Activated T-helper 1 cell treated with anti-CD3 and anti-CD28 coated beads, Interleukin-2, amount 50 U/mL, for 16 hours (primary cell): ENCODE measurements at regions not wholly inside any gene's neighbourhood (a gene's known extent, or its start where the extent isn't known, plus 50 kb on each side); places are given as distances from the start of the nearest gene placed in this dataset.
"Not testable (repeated sequence)": the region's sequence is repeated elsewhere in the genome, so short reads cannot be mapped to it uniquely, and the experiment has no call there.

Source experiments
- DNase-seq, 2 donors: peaks; one replicate each; pipeline ENCODE4 v3.0.0-alpha.2; 2020; ENCODE audit warnings: low read depth in 1 of 2, low spot score in 1 of 2

DNA sequence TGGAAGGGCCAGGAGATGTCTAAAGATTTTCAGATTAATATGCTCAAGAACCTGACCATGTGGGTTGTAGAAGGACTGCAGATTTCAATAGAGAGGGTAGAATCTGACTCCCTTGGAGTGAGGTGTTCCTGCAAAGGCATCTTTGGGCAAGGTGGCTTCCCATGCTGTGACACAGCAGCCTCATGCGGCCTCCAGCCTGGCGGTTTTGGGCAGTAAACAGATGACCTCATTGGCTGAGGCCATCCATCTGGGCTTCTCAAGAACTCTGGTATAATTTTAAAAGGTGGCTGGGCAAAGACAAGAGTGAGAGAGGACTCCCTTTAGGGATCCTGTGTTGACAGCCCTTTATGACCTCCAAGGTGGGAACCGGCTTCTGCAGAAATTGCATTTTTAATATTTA is 90.3 kb upstream of the ERCC6L2 start:
- no peak for DNase-seq

DNA sequence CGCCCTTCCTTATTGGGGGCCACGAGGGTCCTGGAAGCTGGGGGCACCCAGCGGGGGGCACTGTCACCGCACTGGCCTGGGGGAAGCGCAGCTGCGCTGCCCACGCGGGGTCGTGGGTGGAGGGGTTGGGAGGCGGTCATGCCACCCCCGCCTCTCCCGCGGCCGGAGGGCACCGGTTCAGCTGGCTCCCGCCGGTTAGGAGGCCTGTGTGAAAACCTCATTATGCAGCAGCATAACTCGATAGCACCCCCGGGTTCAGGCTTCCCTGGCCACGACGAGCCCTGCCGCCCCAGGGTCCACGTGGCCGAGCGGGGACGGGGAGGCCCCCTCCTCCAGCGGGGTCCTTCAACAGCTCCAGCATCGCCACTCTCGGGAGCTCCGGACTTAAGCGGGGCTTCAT is 91.2 kb upstream of the ERCC6L2 start:
- DNase-seq, result no peak

DNA sequence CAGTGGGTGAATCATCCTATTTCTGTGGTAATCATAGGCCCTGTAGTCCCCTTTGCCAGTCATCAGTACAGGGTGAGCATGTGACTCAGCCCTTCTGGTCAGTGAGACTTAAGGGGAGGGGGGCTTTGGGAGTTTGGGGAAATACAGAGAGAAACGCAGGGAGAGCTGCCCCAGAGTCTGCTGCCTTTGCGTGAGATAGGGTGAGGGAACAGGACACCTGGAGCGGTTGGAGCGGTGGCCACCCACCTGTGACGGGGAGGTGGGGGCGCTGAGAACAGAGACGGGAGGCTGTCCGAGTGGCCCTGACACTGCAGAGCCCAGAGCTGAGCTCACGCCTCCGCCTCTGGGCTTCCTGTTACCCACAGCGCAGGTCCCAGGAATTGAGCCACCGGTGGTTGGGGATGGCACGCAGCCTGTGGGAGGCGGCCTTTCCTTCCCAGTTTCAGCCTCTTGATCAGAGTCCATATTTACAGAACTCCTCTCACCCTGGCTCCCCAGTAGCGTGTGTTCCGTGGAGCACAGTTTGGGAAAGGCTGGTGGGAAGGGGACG is 92.0 kb upstream of the ERCC6L2 start:
- no peak for DNase-seq

DNA sequence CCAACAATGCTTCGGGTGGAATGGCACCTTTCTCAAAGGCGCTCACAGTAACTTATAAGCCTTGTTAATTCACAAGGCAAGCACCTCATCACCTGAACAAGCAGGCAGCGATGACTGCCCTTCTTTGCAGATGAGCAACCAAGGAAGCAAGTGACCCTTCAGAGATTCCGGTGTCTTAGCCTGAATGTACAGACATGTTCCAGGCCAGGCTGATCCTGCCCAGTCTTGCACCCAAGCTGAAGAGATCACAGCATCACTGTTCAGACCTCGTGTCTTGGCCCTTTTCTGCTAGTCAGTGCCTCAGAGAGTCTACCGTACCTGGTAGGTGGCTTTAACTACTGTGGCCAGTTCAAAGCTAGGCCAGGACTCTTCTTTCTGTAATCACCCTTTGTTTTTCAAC is 94.7 kb upstream of the ERCC6L2 start:
- DNase-seq, result no peak

DNA sequence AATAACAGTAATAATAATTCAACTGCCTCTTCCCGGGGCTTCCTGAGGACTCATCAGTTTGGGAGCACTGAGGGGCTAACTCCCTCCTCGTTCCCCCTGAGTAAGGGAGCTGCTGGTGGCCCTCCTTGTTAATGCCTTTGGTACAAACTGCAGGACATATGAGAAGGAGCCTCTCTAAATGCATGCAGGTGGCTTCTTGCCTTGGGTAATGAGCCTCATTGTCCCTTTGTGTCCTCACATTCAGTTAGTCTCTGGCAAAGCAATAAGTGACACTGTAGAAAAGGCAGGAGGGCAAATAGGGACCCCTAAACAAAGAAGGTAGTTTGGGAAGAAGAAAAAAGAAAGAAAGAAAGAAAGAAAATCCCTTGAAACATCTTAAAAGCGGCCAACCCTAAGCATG is 95.4 kb upstream of the ERCC6L2 start:
- no peak for DNase-seq

DNA sequence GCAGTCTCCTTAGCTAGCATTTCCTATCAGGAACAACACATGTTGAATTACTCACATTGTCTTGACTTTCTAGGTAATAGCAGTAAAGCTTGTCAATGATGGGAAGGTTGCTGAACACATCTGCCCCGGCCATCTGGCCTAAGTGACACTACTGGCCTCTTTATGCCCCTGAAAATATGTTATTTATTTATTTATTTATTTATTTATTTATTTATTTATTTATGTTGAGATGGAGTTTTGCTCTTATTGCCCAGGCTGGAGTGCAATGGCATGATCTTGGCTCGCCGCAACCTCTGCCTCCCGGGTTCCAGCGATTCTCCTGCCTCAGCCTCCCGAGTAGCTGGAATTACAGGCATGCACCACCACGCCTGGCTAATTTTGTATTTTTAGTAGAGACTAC is 95.9 kb upstream of the ERCC6L2 start:
- DNase-seq, result not testable (repeated sequence)

- no peak for DNase-seq
Observed at GRCh38 chr9:95778957-95779356, 96.5 kb upstream of the ERCC6L2 start.

- DNase-seq, result no peak
Observed at GRCh38 chr9:95777136-95777535, 98.4 kb upstream of the ERCC6L2 start.

DNA sequence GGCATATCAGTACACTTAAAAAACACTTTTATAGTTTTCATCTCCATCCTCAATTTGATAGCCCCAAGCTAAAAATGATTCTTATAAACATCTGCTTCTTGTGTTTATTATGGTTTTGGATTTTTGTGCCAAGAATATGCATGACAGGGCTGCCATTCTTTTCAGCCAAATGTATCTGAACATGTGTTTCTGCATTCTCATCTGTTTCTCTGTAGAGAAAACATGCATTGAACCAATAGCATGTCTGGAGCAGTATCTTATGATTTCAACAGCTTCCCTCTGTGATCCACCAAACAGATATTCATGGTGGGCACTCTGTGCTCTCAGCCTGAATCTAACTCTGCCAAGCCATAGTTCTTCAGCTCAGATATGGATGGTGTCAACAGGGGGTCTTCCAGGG is 99.3 kb upstream of the ERCC6L2 start:
- no peak for DNase-seq

DNA sequence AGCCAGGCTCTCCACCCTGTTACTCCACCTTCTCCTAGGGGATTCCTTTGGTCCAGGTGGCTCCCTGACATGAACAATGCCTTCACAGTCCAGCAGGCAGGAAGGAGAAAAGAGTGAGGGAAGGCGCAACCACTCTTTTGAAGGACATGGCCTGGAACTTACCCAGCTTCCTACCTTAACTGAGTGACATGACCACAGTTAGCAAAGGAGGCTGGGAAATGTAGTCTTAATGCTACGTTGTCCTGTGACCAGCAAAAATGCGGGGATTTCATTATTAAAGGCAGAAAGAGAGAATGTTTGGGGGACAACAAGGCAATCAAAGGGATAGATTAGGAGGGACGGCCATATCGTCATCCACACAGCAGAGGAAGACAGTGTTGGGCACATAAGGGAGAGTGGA is 100.3 kb upstream of the ERCC6L2 start:
- DNase-seq, result no peak

GRCh38 chr9:95773053-95773418 is 102.5 kb upstream of the ERCC6L2 start:
- DNase-seq, result no peak

GRCh38 chr9:95772320-95773052 is 103.0 kb upstream of the ERCC6L2 start:
- no peak for DNase-seq

DNA sequence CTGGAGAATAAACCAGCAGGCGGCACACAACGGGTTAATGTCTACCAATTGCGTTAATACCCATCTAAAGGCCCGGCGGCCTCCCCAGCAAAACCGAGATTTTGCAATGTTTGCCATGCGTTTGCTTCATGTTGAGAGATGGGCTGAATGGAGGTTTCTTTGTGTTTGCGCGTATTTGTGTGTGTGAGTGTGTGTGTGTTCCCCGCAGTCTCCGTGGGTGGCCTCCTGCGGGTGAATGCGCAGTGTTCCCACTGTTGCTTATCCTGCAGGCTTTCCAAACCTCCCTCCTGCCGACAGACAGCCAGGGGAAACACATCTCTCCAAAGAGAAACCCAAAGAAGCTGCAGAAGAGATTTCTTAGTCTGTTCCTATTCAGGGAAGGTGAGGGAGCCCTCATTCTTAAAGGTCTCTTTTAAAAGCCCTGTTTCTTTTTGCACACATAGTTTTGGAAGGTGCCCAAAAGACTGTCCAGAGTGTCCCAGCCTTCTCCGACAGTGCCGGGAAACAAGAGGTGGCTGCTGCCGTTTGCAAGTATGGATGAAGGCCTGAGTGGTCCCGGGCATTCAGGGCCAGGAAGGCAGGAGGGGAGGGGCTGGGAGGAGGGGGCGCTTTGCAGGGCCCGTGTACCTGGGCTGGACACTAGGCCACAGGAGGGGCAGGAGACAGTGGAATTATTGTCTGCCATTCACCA is 103.8 kb upstream of the ERCC6L2 start:
- no peak for DNase-seq

DNA sequence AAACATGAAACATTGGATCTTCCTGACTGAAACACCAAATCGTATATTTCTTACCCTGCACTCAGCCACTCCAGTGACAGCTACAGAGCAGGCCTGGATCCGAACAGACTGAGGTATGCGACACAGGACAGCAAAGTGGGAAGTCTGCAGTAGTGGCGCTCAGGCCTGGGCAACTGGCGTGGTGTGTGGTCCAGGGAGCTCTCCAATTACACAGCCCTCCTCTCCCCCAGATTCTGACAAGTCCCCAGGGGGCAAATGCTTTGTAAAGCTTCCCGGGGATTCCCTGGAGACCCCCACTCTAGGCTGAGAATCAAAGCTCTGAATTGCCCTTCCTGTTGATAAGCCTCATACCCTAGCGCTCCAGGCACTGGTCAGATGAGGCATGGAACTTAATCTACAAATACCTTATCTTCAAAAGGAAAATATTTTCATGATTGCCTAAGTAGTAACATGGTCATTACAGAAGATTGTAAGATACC is 104.8 kb upstream of the ERCC6L2 start:
- DNase-seq, result no peak

DNA sequence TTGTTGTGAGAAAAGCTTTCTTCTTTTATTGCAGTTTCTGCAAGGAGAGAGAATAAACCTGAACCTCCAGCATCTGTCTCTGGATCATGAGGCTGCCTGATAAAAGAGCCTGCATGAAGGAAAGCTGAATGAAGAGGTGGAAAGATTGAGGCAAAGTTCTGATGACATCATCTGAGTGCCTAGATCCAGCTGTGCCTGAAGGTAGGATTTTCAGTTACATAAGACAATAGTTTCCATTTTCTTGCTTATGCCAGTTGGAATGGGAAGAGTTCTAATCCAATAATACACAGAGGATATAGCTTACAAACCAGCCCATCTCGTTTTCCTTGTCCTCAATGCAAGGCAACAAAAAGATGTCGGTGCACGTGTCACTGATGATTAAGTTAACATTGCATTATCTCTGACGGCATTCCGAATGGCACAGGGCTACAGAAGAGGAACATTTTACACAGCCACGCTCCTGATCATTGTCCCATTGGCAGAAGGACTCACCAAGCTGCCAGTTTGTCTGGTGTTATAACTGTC is 105.5 kb upstream of the ERCC6L2 start:
- no peak for DNase-seq

GRCh38 chr9:95769473-95769872 is 106.0 kb upstream of the ERCC6L2 start:
- no peak for DNase-seq

DNA sequence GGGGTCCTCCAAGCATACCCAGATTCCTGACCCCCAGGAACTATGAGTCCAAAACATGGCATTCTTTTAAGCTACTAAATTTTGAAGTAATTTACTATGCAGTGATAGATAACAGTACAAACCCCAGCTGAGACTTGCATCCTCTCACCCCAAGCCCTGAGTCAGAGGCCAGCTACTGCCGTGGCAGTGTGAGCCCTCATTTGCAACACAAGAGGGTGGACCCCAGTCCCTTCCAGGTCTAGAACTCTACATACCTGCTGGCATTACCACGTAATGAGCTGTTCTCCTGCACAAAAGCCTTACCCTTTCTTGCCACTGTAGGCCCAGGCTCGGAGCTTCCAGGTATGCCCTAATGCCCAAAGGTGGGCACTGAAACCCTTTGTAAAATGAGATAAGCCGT is 108.6 kb upstream of the ERCC6L2 start:
- DNase-seq, result no peak

DNA sequence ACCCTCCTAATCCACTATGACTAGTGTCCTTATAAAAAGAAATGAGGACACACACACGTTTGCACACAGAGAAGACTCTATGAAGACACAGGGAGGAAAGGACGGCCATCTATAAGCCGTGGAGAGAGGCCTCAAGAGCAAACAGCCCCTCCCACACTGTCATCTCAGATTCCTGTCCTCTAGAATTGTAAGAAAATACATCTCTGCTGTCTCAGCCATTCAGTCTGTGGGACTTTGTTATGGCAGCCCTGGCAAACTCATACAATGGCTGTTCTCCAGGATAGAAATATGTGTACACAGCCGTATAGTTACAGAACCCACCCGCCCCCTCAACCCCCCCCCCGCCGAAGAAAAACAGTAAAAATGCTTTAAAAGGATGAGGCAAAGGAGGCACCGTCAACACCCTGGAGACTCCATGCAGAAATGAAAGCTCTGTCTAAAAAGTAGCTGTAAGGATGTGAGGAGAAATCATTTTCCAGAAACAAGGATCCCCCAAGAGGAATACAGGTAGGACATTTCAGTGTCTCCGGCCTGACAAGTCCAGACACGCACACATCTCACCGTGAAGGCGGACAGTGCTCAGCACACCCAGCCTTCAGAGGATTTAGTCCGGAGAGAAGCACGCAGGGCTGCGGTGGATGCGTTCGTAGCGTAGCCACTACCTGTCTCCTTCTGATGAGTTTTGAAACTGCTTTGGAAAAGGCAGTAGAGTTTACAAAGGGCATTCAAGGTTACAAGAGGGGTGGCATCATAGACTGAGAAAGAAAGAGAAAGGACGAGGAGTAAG is 110.8 kb upstream of the ERCC6L2 start:
- no peak for DNase-seq

- no peak for DNase-seq
Observed at GRCh38 chr9:95763983-95764382, 111.5 kb upstream of the ERCC6L2 start.

DNA sequence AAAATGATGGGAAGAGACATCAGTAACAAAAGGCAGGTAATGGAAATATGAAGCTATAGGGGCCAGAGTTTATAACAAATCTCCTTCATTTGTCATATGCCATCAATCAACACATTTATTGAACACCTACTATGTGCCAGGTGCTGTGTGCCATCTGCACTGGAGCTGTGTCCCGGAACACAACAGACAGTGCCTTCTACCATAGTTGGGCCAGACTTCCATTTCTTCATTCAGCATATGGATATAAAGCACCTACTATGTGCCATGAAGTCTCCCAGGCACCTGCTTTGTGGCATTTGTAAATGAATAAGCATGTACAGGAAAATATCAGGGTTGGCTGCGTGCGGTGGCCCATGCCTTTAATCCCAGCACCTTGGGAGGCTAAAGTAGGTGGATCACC is 112.5 kb upstream of the ERCC6L2 start:
- no peak for DNase-seq

DNA sequence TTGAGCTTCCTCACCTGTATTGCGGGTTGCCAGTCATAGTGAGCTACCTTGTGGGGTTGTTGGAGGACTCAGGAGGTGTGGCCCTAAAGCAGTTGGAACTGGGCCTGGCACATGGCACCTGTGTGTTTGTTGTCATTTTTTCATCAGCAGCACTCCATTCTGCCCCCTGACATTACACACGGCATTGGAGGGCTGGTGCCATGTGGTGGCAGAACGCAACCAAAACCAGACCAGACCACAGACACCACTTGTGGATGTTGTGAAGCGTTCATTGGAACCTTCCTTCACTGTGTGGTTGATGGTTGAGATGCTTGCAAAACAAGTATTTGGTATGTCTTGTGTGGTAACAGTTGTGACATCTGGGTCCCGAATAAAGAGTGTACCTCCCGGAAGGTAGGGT is 113.2 kb upstream of the ERCC6L2 start:
- DNase-seq, result no peak

GRCh38 chr9:95760791-95761190 is 114.7 kb upstream of the ERCC6L2 start:
- no peak for DNase-seq
